GM11168 (cell line): ENCODE measurements at regions not wholly inside any gene's neighbourhood (a gene's known extent, or its start where the extent isn't known, plus 50 kb on each side); places are given as distances from the start of the nearest gene placed in this dataset.

Experiments
- in situ Hi-C: fragments of 300-500 bp; cut with MboI; formaldehyde crosslinking; loops from one replicate; pipeline ENCODE4 v1.12.0; 2022; ENCODE audit warnings: low sequenced_read_pairs; ENCODE audit not compliant: unreplicated experiment

DNA sequence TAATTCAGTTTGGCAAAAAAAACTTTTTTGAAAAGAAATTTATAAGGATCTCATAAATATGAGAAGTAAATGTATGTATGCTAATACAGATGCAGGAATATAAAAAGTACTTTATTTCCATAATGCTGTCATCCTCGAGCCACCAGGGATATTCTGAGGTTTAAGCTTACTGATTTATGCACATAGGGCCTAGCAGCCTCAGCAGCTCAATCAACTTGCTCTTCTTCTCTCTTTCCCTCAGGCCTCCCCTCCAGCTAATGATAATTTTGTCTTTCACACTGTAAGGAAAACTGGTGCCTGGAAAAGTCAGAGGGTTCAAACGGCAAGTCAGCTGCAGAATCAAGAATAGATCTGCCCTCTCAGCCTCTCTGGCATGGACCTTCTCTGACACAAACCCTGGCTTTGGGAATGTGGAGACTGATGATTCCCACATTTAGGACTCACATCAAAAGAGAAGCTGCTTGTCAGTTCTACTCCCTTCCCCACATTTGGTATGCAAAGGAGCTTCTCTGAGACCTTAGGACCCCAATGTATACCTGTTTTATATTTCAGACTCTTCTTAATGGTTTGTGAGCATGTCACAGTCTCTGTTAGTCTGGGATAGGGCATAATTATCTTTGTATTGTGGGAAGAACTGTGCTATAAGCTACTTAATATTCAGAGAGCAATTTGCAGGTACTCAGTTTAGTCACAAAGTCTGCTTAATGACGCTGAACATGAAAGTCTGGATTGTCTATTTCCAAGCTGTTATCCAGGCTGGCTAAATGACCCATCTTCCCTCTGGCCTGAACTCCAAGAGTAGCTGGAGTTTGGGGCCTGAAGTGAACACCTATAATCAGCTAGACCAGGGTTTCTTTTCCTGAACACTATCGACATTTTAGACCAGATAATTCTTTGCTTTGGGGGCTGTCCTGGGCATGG, 52.1 kb upstream of the DIPK1A start:
- in situ Hi-C loops: no loop called here

DNA sequence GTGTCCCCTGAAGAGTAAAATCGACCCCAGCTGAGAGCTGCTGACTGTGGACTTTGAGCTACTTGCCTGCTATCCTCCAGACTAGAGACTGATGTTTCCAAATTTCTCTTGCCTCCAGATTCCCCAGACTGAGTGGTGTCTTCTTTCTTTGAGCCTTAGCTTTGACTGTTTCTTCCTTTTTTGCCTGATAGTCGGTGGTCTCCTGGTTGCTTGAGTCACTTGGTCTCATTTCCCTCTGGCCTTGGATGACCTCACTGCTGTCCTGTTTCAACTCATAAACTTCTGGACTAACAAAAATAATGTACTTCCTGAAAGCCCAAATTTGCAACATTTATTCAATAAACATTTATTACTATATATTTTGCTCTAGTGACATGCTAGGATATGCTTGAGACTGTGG, 52.9 kb upstream of the DIPK1A start:
- in situ Hi-C loops: no loop called here

DNA sequence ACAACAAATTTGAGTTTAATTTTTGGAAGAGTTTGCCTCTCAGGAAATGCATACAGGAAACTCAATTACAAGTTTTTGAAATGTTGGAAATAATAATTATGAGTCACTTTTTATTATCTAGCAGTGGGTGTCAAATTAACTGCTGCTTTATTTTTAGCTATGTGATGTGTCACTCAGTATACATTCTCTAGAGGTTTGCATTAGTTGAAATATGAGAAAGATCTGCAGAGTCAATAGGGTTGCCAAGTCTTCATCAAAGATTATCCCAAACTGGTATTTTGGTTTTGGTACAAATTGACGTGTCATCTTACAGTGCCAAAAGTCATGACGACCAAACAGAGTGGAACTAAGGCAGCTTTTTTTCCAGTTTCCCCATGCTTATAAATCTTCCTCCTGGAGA, 54.3 kb upstream of the DIPK1A start:
- in situ Hi-C loops: no loop called here

DNA sequence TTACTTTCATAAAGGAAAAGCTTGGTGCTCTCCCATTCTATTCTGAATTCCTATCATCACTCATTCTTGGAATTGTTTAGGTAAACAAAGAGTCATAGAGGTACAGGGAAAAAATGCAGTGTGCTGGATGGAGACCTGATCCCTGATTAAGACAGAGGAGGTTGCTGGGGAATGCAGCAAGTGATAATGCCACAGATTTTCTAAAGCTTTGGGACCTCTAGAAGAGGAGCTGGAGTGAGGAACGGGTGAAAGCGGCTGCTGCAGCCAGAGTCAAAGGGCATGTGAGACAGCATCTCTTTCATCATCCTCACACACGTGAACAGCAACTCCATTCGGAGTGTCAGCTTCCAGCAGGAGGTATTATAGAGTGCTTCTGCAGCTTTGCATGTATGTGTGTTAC, 54.9 kb upstream of the DIPK1A start:
- in situ Hi-C loops: no loop called here

DNA sequence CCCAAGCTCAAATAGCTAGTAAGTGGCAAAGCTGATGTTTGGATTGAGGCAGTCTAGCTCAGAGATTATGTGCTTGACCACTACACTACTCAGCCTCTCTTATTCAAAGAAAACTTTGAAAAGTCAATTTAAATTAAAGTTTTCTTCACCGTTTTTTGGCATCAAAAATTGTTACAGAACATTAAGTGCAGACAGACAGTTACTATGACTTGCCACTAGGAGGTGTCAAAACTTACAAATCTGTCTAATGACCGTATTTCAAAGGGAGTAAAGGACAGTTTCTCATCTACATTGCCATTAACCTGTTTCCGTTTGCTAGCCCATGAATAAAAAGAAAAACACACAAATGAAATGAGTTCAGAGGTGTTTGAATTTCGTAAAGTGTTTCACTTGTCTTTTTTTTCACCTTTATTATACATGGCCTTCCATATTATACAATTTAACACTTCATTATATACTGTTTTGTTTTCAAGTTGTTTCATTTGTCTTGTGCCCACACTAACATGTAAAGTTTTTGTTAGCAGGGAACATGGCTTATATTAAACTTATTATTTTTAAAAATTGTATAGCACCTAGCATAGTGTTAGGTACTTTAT, 57.4 kb upstream of the MTF2 start:
- in situ Hi-C loops: loop anchor here (5.0 kb wide), 1 partner anchor 41 kb away; no protein-coding TSS in a partner anchor

DNA sequence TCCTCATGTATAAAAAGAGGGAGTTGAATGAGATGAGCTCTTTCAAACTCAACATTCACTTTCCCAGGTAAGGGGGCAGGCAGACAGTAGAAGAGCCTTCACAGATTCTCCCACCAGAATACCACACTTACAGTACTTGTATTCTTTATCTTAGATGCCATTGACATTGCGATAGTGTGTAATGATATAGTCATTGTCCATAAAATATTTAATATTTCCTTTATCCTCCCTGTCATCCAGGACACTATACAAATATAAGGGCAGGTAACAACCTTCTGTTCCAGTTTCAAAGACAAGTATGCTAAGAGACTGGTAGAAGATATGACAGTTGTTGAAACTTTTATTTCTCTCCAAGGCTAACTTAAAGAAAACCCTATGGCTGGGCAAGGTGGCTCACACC, 56.5 kb upstream of the MTF2 start:
- in situ Hi-C loops: loop anchor here (5.0 kb wide), 1 partner anchor 40 kb away; no protein-coding TSS in a partner anchor

DNA sequence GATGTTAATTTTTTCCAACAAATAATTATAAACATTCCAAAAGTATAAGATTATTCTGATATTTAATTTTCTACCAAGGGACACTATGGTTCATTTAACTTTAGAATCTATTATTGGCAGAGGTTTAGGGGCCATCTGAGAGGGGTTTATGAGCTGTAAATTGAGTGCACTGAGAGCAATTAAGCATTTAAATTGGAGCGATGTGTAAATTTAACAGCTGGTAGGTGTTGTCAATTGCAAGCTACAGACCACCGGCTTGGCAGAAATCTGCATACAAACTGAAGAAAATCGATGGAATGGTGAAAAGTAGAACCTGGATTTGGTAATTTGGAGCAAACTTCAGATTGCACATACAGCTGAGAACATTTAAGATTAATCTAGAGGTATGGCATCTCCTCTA, 55.8 kb upstream of the MTF2 start:
- in situ Hi-C loops: loop anchor here (5.0 kb wide), 1 partner anchor 39 kb away; no protein-coding TSS in a partner anchor

DNA sequence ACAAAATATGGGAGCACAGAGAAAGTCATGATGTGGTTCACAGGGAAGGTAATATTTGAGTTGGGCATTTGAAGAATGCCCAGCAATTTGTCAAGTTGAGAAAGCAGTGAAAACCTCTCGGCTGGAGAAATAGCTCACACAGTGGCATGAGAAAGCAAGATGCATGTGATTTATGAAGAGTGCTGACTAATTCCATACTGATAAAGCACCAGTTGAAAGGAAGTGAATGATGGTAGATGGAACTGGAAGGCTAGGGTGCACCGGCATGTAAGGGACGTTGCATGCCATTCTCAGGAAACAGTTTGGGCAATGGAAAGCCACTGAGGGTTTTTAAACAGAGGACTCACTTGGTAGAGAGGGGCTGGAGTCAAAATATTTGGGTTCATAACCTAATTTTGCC, 53.5 kb upstream of the MTF2 start:
- in situ Hi-C loops: no loop called here

DNA sequence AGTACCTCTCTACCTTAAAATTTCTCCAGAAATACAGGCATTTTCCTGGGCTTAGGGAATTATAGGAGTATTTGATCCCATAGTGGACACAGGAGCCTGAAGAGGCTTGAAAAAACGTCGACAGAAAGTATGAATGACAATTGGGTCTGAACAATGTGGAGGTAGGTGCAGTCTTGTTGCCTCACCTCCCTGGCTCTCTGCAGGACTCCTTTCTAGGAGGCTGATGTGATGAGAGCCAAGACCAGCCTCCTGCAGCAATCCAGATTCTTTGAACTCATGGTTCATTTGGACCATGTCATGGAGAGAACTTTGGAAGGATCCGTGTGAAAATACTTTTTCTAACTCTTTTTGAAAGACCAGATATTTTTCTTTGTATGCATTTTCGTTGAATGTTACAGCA, 50.5 kb upstream of the MTF2 start:
- in situ Hi-C loops: no loop called here
